GM12878 (cell line): ENCODE measurements at regions not wholly inside any gene's neighbourhood (a gene's known extent, or its start where the extent isn't known, plus 50 kb on each side); places are given as distances from the start of the nearest gene placed in this dataset.

Experiments
- ATAC-seq: fragments of 200-7000 bp; cut with Tn5 transposase; 3 replicates; pipeline ENCODE4 v1.9.1; 2020; ENCODE audit warnings: mild to moderate bottlenecking, moderate library complexity
- BruUV-seq: library from RNA; stranded (reverse); fragments of 400-500 nt; replicated peaks from 2 replicates; lab custom pipeline; 2021; lab: Mats Ljungman, UMichigan
- CTCF ChIA-PET: fragments of 300-600 bp; sonication (Branson Sonifier 250); formaldehyde crosslinking; extraction: SDS; loops from one replicate; lab custom pipeline; 2021; ENCODE audit warnings: inconsistent platforms; lab: Yijun Ruan, JAX
- POLR2A ChIA-PET: fragments of 350-600 bp; formaldehyde crosslinking; extraction: SDS; loops from one replicate; lab custom pipeline; 2021; ENCODE audit warnings: inconsistent platforms; lab: Charles Lee
- RAD21 ChIA-PET: fragments of 300-600 bp; sonication (Branson Sonifier 250); formaldehyde crosslinking; loops from one replicate; lab custom pipeline; 2023; ENCODE audit warnings: antibody characterized with exemption; ENCODE audit not compliant: unreplicated experiment; lab: Charles Lee
- SMC1A ChIA-PET: fragments of 300-600 bp; sonication (Branson Sonifier 250); formaldehyde crosslinking; loops from one replicate; lab custom pipeline; 2023; ENCODE audit not compliant: unreplicated experiment, uncharacterized antibody; lab: Charles Lee
- DNase-seq: peaks from one replicate; pipeline ENCODE4 v3.0.0-alpha.2; 2011; ENCODE audit warnings: low read depth, low spot score
- FAIRE-seq: peaks from 3 replicates; lab custom pipeline; 2011; peaks lifted over from hg19 to GRCh38; lab: Jason Lieb, UNC
- H2AFZ ChIP-seq: 2 replicates; pipeline ENCODE4 v1.6.0; 2011; ENCODE audit warnings: low read depth, low read length, control low read depth; ENCODE audit not compliant: control insufficient read depth
- H3K27ac ChIP-seq: 2 replicates; pipeline ENCODE4 v1.5.1; 2011; ENCODE audit warnings: control low read depth; ENCODE audit not compliant: control insufficient read depth, insufficient read depth
- H3K27me3 ChIP-seq, 2 experiments: replicated peaks in 1 of 2; 2 replicates each; pipeline versions ENCODE4 v1.6.0 to v1.6.1; 2011; ENCODE audit warnings: low read length in 1 of 2; ENCODE audit not compliant: control insufficient read depth in 2 of 2, insufficient read depth in 2 of 2
- H3K36me3 ChIP-seq, 2 experiments: 2 replicates each; pipeline ENCODE4 v1.5.1; 2011; ENCODE audit warnings: low read length in 1 of 2; ENCODE audit not compliant: control insufficient read depth in 2 of 2, insufficient read depth in 2 of 2
- H3K4me1 ChIP-seq: 2 replicates; pipeline ENCODE4 v1.6.1; 2011; ENCODE audit warnings: mild to moderate bottlenecking, low read length, moderate library complexity, mixed read lengths; ENCODE audit not compliant: control insufficient read depth, insufficient read depth
- H3K4me2 ChIP-seq: 2 replicates; pipeline ENCODE4 v1.6.0; 2011; ENCODE audit warnings: control low read depth; ENCODE audit not compliant: control insufficient read depth, insufficient read depth
- H3K4me3 ChIP-seq: fragments of 200-600 bp; sonication (generic); 2 replicates; pipeline ENCODE4 v1.5.1; 2016
- H3K79me2 ChIP-seq: 2 replicates; pipeline ENCODE4 v1.6.0; 2011; ENCODE audit warnings: low read length; ENCODE audit not compliant: control insufficient read depth, insufficient read depth
- H3K9ac ChIP-seq: 2 replicates; pipeline ENCODE4 v1.8.0; 2011; ENCODE audit warnings: low read length, control low read depth, mixed read lengths; ENCODE audit not compliant: control insufficient read depth, insufficient read depth
- H3K9me3 ChIP-seq: replicated peaks from 3 replicates; pipeline ENCODE4 v1.5.1; 2011; ENCODE audit warnings: mild to moderate bottlenecking, low read length; ENCODE audit not compliant: control insufficient read depth, insufficient read depth
- H4K20me1 ChIP-seq: 2 replicates; pipeline ENCODE4 v1.6.0; 2011; ENCODE audit not compliant: control insufficient read depth, insufficient read depth
- KAT2A ChIP-seq: conservative IDR thresholded peaks from 2 replicates; pipeline ENCODE4 v1.6.1; 2011; ENCODE audit warnings: low read depth, low read length; ENCODE audit not compliant: control insufficient read depth
- RFX5 ChIP-seq: IDR thresholded peaks from 2 replicates; pipeline ENCODE4 v1.6.1; 2011; ENCODE audit warnings: low read depth, low read length, improper control_type of control experiment
- TCF7 ChIP-seq: IDR thresholded peaks from 2 replicates; pipeline ENCODE4 v1.6.1; 2014; ENCODE audit warnings: antibody characterized with exemption, borderline replicate concordance
- WGBS: methylation state at CpG from one replicate; pipeline ENCODE4 v1.1.6; 2016; ENCODE audit warnings: low lambda C conversion rate; ENCODE audit not compliant: insufficient replicate concordance, insufficient coverage; ENCODE audit errors: missing lambda C conversion rate; 5-methylcytosine and 5-hydroxymethylcytosine counted together
- in situ Hi-C: fragments of 300-500 bp; cut with MboI; formaldehyde crosslinking; loops from 9 replicates; pipeline ENCODE4 v1.14.3; 2018; ENCODE audit warnings: mixed read lengths
- intact Hi-C: fragments of 100-400 bp; cut with micrococcal nuclease; formaldehyde crosslinking; loops from one replicate; pipeline ENCODE4 v1.14.2; 2022; ENCODE audit not compliant: unreplicated experiment
- TF ChIP-seq, protein P1 (sequence below): fragments of 450-650 bp; IDR thresholded peaks from 2 replicates; pipeline ENCODE4 v1.6.1; 2018; ENCODE audit warnings: borderline replicate concordance, mild to moderate bottlenecking; ENCODE audit not compliant: partially characterized antibody
- TF ChIP-seq, protein P2 (sequence below): fragments of 450-650 bp; IDR thresholded peaks from 2 replicates; pipeline ENCODE4 v1.6.1; 2017; ENCODE audit warnings: low read depth, mild to moderate bottlenecking, moderate library complexity

DNA sequence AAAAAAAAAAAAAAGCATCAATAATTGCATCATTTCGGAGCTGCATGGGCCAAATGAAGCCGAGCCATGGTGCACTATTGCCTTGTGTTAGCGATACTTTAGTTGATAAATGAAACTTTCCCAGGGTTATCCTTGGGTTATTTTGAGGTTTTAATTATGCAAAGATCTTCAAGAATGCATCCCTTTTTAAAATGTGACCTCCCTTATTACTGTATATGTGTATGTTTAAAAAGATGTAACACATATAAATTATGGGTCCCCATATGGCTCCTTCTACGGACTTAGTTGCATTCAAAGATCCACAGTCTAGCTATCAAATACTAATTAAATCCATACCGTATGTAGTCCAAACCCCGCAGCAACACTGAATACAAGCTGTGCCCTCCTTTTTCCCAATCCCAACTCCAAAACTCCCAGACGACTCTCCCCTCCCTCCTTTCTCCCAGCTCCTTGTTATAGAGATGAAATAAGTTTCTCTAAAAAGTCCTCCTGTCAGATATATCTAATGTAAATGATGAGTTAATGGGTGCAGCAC lies 129.3 kb upstream of the MAP1LC3B2 start:
- 59% methylated on average over 7 of the region's 7 CpGs for WGBS
- DNase-seq: no peak
- in situ Hi-C loops (no loop called here), intact Hi-C loops (no loop called here)
- Histone ChIP-seq H3K4me2 (no peak overlapping the region), H3K79me2 (no peaks in the 10 kb centered on the region), H3K9me3 (no peaks in the 10 kb centered on the region; the same call in 2 of the 3 replicates), H3K9ac (no peak overlapping the region), H3K4me3 (no peak overlapping the region), H2AFZ (no peak overlapping the region), H3K4me1 (no peaks in the 10 kb centered on the region), H3K27me3 (peaks cover 0 to 1% of the 10 kb centered on the region in 2 experiments; a peak in 3 of 4 replicates), H3K36me3 (no peaks in the 10 kb centered on the region), H3K27ac (no peak overlapping the region), H4K20me1 (no peaks in the 10 kb centered on the region; the same call in 1 of the 2 replicates)
- CTCF ChIA-PET: interaction anchor here (0.6 kb wide), 1 partner anchor 103 kb away, joined by 3 read pairs; no protein-coding TSS in a partner anchor
- POLR2A ChIA-PET: no interaction called here
- no peak for ATAC-seq
- RAD21 ChIA-PET: no interaction called here
- no TSS peak for BruUV-seq
- TF ChIP-seq KAT2A (no peak), RFX5 (no peak), TCF7 (no peak)
- TF ChIP-seq, protein P1, sequence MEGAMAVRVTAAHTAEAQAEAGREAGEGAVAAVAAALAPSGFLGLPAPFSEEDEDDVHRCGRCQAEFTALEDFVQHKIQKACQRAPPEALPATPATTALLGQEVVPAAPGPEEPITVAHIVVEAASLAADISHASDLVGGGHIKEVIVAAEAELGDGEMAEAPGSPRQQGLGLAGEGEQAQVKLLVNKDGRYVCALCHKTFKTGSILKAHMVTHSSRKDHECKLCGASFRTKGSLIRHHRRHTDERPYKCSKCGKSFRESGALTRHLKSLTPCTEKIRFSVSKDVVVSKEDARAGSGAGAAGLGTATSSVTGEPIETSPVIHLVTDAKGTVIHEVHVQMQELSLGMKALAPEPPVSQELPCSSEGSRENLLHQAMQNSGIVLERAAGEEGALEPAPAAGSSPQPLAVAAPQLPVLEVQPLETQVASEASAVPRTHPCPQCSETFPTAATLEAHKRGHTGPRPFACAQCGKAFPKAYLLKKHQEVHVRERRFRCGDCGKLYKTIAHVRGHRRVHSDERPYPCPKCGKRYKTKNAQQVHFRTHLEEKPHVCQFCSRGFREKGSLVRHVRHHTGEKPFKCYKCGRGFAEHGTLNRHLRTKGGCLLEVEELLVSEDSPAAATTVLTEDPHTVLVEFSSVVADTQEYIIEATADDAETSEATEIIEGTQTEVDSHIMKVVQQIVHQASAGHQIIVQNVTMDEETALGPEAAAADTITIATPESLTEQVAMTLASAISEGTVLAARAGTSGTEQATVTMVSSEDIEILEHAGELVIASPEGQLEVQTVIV: no peak
- TF ChIP-seq, protein P2, sequence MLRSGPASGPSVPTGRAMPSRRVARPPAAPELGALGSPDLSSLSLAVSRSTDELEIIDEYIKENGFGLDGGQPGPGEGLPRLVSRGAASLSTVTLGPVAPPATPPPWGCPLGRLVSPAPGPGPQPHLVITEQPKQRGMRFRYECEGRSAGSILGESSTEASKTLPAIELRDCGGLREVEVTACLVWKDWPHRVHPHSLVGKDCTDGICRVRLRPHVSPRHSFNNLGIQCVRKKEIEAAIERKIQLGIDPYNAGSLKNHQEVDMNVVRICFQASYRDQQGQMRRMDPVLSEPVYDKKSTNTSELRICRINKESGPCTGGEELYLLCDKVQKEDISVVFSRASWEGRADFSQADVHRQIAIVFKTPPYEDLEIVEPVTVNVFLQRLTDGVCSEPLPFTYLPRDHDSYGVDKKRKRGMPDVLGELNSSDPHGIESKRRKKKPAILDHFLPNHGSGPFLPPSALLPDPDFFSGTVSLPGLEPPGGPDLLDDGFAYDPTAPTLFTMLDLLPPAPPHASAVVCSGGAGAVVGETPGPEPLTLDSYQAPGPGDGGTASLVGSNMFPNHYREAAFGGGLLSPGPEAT: no peak
- SMC1A ChIA-PET: interaction anchor here (0.6 kb wide), 1 partner anchor 130 kb away, joined by 3 read pairs; no protein-coding TSS in a partner anchor
- FAIRE-seq: no peak
